Caco-2 (cell line): ENCODE measurements at regions not wholly inside any gene's neighbourhood (a gene's known extent, or its start where the extent isn't known, plus 50 kb on each side); places are given as distances from the start of the nearest gene placed in this dataset.

Experiments used
- BruUV-seq: library from RNA; stranded (reverse); fragments of 400-500 nt; replicated peaks from 2 replicates; lab custom pipeline; 2021; lab: Mats Ljungman, UMichigan
- CTCF ChIA-PET: fragments of 300-600 bp; sonication (Branson Sonifier 250); formaldehyde crosslinking; loops from one replicate; lab custom pipeline; 2022; ENCODE audit warnings: antibody characterized with exemption; lab: Charles Lee
- POLR2A ChIA-PET: fragments of 300-600 bp; sonication (Branson Sonifier 250); formaldehyde crosslinking; loops from one replicate; lab custom pipeline; 2022; ENCODE audit warnings: antibody characterized with exemption; lab: Charles Lee
- DNase-seq, 2 experiments: peaks; one replicate each; pipeline versions ENCODE4 v3.0.0 to v3.0.0-alpha.2; 2020 to 2022
- H3K27me3 ChIP-seq: replicated peaks from 2 replicates; pipeline ENCODE4 v1.6.0; 2011; ENCODE audit warnings: low read length; ENCODE audit not compliant: control insufficient read depth, insufficient read depth
- H3K36me3 ChIP-seq: 2 replicates; pipeline ENCODE4 v1.5.1; 2011; ENCODE audit warnings: low read length; ENCODE audit not compliant: control insufficient read depth, insufficient read depth
- H3K4me1 ChIP-seq: fragments of 250-450 bp; sonication (Bioruptor Pico); 2 replicates; pipeline ENCODE4 v1.5.1; 2020; ENCODE audit warnings: mild to moderate bottlenecking
- H3K4me3 ChIP-seq: 2 replicates; pipeline ENCODE4 v1.5.1; 2011; ENCODE audit warnings: low read depth, mild to moderate bottlenecking, control low read depth, low read length
- H3K9me3 ChIP-seq: fragments of 250-450 bp; sonication (Bioruptor Pico); 2 replicates; pipeline ENCODE4 v1.5.1; 2020; ENCODE audit warnings: mild to moderate bottlenecking, moderate library complexity
- H3K27ac Mint-ChIP-seq: one replicate; pipeline ENCODE4 v1.8.0; 2022; ENCODE audit warnings: mixed read lengths; ENCODE audit not compliant: unreplicated experiment
- H3K27me3 Mint-ChIP-seq: one replicate; pipeline ENCODE4 v1.8.0; 2022; ENCODE audit warnings: mixed read lengths; ENCODE audit not compliant: insufficient read depth, unreplicated experiment
- H3K36me3 Mint-ChIP-seq: one replicate; pipeline ENCODE4 v1.8.0; 2022; ENCODE audit warnings: mild to moderate bottlenecking, mixed read lengths; ENCODE audit not compliant: insufficient read depth, unreplicated experiment
- H3K4me1 Mint-ChIP-seq: one replicate; pipeline ENCODE4 v1.8.0; 2022; ENCODE audit warnings: low read depth, mixed read lengths; ENCODE audit not compliant: unreplicated experiment
- H3K4me3 Mint-ChIP-seq: one replicate; pipeline ENCODE4 v1.8.0; 2022; ENCODE audit warnings: mild to moderate bottlenecking, moderate library complexity, mixed read lengths; ENCODE audit not compliant: unreplicated experiment
- H3K9me3 Mint-ChIP-seq: one replicate; pipeline ENCODE4 v1.8.0; 2022; ENCODE audit warnings: mixed read lengths; ENCODE audit not compliant: unreplicated experiment
- CTCF ChIP-seq, 2 experiments: fragments of 200-600 bp in 1 of 2; IDR thresholded peaks; 1 replicate in 1 of 2; 2 replicates in 1 of 2; pipeline versions ENCODE4 v1.5.1 to v1.8.0; 2011 to 2022; ENCODE audit warnings: antibody characterized with exemption in 1 of 2, control low read depth in 1 of 2, inconsistent platforms in 1 of 2, low read depth in 1 of 2, low read length in 1 of 2, mild to moderate bottlenecking in 1 of 2, moderate library complexity in 1 of 2; ENCODE audit not compliant: insufficient read depth in 1 of 2, severe bottlenecking in 1 of 2, unreplicated experiment in 1 of 2
- intact Hi-C: fragments of 100-400 bp; cut with micrococcal nuclease; formaldehyde crosslinking; loops from one replicate; pipeline ENCODE4 v1.10.0; 2022; ENCODE audit not compliant: unreplicated experiment

- TF ChIP-seq CTCF (IDR thresholded peaks at IDR 0.05; ENCODE audit: insufficient read depth in 1 of 2, low read depth in 1 of 2, low read length in 1 of 2, severe bottlenecking in 1 of 2, unreplicated experiment in 1 of 2): no peak
Observed at GRCh38 chr13:64553411-64554129, 2676.6 kb downstream of the PCDH9 start.

GRCh38 chr13:64551755-64552154 lies 2678.4 kb downstream of the PCDH9 start:
- Mint-ChIP-seq H3K4me3 (no peak overlapping the region), H3K9me3 (peaks cover 28% of the 10 kb centered on the region), H3K27me3 (no peaks in the 10 kb centered on the region), H3K4me1 (no peaks in the 10 kb centered on the region), H3K36me3 (peaks cover 4% of the 10 kb centered on the region), H3K27ac (no peak overlapping the region)
- TF ChIP-seq CTCF (IDR thresholded peaks at IDR 0.05; ENCODE audit: insufficient read depth in 1 of 2, low read depth in 1 of 2, low read length in 1 of 2, severe bottlenecking in 1 of 2, unreplicated experiment in 1 of 2): no peak
- no peaks in the 10 kb centered on the region for H3K27me3 ChIP-seq
- H3K36me3 ChIP-seq: no peaks in the 10 kb centered on the region
- DNase-seq: no peak
- no peaks in the 10 kb centered on the region; the same call in 1 of the 2 replicates for H3K9me3 ChIP-seq
- POLR2A ChIA-PET: no interaction called here
- no peak overlapping the region for H3K4me3 ChIP-seq
- H3K4me1 ChIP-seq: no peaks in the 10 kb centered on the region
- no TSS peak for BruUV-seq
- CTCF ChIA-PET: no interaction called here
- intact Hi-C loops: no loop called here

More at GRCh38 chr13:64553411-64554129, 2676.6 kb downstream of the PCDH9 start:
- Mint-ChIP-seq H3K4me3 (no peak overlapping the region), H3K27ac (no peak overlapping the region), H3K9me3 (peaks cover 39% of the 10 kb centered on the region), H3K36me3 (peaks cover 4% of the 10 kb centered on the region), H3K27me3 (no peaks in the 10 kb centered on the region), H3K4me1 (no peaks in the 10 kb centered on the region)
- Histone ChIP-seq H3K4me3 (no peak overlapping the region), H3K36me3 (no peaks in the 10 kb centered on the region), H3K4me1 (no peaks in the 10 kb centered on the region), H3K27me3 (no peaks in the 10 kb centered on the region), H3K9me3 (no peaks in the 10 kb centered on the region; the same call in 1 of the 2 replicates)
- ChIA-PET POLR2A (no interaction called here), CTCF (interaction anchor here (0.6 kb wide), 1 partner anchor 110 kb away, joined by 3 read pairs; no protein-coding TSS in a partner anchor)
- no TSS peak for BruUV-seq
- intact Hi-C loops: no loop called here
- DNase-seq: no peak

- no peaks in the 10 kb centered on the region for H3K4me1 Mint-ChIP-seq
- no peak for TF ChIP-seq CTCF (IDR thresholded peaks at IDR 0.05; ENCODE audit: insufficient read depth in 1 of 2, low read depth in 1 of 2, low read length in 1 of 2, severe bottlenecking in 1 of 2, unreplicated experiment in 1 of 2)
- DNase-seq: no peak
- intact Hi-C loops: no loop called here
- no peaks in the 10 kb centered on the region for H3K27me3 Mint-ChIP-seq
- no peak overlapping the region for H3K4me3 ChIP-seq
- ChIA-PET POLR2A (no interaction called here), CTCF (no interaction called here)
- H3K9me3 Mint-ChIP-seq: peaks cover 18% of the 10 kb centered on the region
- no peaks in the 10 kb centered on the region for H3K27me3 ChIP-seq
- 0 out of 2 replicates have a peak, but pooled peaks cover 2% of the 10 kb centered on the region for H3K9me3 ChIP-seq
- no peak overlapping the region for H3K27ac Mint-ChIP-seq
- H3K4me3 Mint-ChIP-seq: no peak overlapping the region
- peaks cover 4% of the 10 kb centered on the region for H3K36me3 Mint-ChIP-seq
- H3K4me1 ChIP-seq: no peaks in the 10 kb centered on the region
- H3K36me3 ChIP-seq: no peaks in the 10 kb centered on the region
- BruUV-seq: no TSS peak
Observed at GRCh38 chr13:64546371-64546770, 2683.8 kb downstream of the PCDH9 start.
